Neutrophil (primary cell): ENCODE measurements at regions not wholly inside any gene's neighbourhood (a gene's known extent, or its start where the extent isn't known, plus 50 kb on each side); places are given as distances from the start of the nearest gene placed in this dataset.
"Not testable (repeated sequence)": the region's sequence is repeated elsewhere in the genome, so short reads cannot be mapped to it uniquely, and the experiment has no call there.

Experiments
- H3K27ac ChIP-seq: fragments of 200-600 bp; sonication (generic); 2 replicates; pipeline ENCODE4 v1.5.1; 2016; ENCODE audit warnings: mild to moderate bottlenecking, moderate library complexity
- H3K27me3 ChIP-seq: fragments of 200-600 bp; sonication (generic); 2 replicates; pipeline ENCODE4 v1.6.0; 2016; ENCODE audit warnings: mild to moderate bottlenecking
- H3K36me3 ChIP-seq: fragments of 200-600 bp; sonication (generic); 2 replicates; pipeline ENCODE4 v1.5.1; 2017
- H3K4me1 ChIP-seq, 2 experiments: fragments of 200-600 bp in 1 of 2; sonication (generic) in 1 of 2; 1 replicate in 1 of 2; 2 replicates in 1 of 2; pipeline versions ENCODE4 v1.5.1 to v1.6.1; 2013 to 2016; ENCODE audit warnings: low read depth in 1 of 2, low read length in 1 of 2, mild to moderate bottlenecking in 1 of 2, moderate library complexity in 1 of 2; ENCODE audit not compliant: control insufficient read depth in 1 of 2, insufficient read depth in 1 of 2
- H3K4me3 ChIP-seq, 2 experiments: fragments of 200-600 bp in 1 of 2; sonication (generic) in 1 of 2; 1 replicate in 1 of 2; 2 replicates in 1 of 2; pipeline ENCODE4 v1.5.1; 2013 to 2016; ENCODE audit warnings: low read depth in 1 of 2, low read length in 1 of 2, mild to moderate bottlenecking in 1 of 2, moderate library complexity in 1 of 2
- H3K9me3 ChIP-seq: fragments of 200-600 bp; sonication (generic); 2 replicates; pipeline ENCODE4 v1.5.1; 2016
- CTCF ChIP-seq: fragments of 200-600 bp; sonication (generic); IDR thresholded peaks from 2 replicates; pipeline ENCODE4 v1.5.1; 2016; ENCODE audit warnings: antibody characterized with exemption

DNA sequence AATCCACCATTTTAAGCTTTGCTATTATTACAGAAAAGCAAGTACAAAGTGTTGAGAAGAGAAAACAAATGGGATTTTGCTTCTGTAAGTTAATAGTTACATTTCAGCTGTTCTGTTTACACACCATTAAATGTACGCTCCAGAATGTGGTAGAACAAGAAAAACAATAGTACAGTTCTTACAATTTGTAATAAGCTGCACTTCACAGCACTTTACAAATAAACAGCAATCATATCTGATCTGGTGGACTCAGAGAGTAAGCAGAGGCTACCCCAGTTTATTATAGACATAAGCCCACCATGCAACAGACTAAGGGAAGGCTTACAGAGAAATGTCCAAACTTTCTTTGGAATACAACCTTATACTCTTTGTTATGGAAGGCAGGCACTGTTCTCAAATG is 126.4 kb downstream of the OXSM start:
- H3K27ac ChIP-seq: no peak overlapping the region
- no peaks in the 10 kb centered on the region for H3K36me3 ChIP-seq
- H3K9me3 ChIP-seq: no peaks in the 10 kb centered on the region
- no peaks in the 10 kb centered on the region for H3K27me3 ChIP-seq
- H3K4me3 ChIP-seq: no peak overlapping the region
- TF ChIP-seq CTCF: no peak
- no peaks in the 10 kb centered on the region for H3K4me1 ChIP-seq

DNA sequence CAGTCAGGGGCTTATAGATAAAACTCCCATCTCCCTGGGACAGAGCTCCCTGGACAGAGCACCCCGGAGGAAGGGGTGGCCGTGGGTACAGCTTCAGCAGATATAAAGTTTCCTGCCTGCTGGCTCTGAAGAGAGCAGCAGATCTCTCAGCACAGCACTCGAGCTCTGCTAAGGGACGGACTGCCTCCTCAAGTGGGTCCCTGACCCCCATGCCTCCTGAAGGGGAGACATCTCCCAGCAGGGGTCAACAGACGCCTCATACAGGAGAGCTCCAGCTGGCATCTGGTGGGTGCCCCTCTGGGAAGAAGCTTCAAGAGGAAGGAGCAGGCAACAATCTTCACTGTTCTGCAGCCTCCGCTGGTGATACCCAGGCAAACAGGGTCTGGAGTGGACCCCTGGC is 142.1 kb downstream of the OXSM start:
- not testable (repeated sequence) for H3K36me3 ChIP-seq, H3K27ac ChIP-seq, H3K4me3 ChIP-seq, H3K9me3 ChIP-seq, H3K4me1 ChIP-seq, H3K27me3 ChIP-seq

DNA sequence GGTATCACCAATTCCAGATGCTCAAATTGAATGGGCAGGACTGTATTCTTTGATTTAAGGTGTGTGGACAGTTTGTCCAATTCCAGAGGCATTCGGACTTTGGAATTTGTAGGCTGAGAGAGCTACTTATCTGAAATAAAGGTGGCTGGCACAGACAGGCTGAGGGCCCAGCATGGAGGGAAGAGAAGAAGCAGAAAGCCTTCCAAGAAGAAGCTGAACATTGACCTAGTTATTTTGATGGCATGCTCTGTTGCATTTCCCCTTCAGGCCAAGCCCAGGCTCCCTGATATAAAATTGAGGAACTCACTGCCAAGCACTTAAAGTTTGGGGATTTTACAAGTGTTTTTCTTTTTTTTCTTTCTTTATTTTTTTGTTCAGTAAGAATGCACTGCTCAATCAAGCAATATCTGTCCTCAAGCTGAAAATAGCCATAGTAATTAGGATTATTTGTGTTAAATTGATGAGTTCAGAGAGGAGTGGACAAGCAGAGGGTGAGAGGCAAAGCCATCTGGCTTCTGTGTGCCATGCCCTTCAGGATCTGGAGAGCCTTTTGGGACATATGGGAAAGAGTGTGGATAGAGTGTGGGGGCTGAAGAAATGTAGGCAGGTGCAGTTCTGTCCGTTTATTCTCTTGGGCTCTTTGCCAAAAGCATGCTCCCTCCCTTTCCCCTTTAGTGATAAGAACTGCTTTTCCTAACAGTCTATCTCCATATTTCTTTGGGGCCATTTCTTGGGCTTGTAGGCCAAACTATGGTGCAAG is 148.9 kb downstream of the OXSM start:
- Histone ChIP-seq H3K4me1 (no peaks in the 10 kb centered on the region), H3K27ac (no peak overlapping the region), H3K36me3 (no peaks in the 10 kb centered on the region), H3K9me3 (no peaks in the 10 kb centered on the region), H3K27me3 (no peaks in the 10 kb centered on the region), H3K4me3 (no peak overlapping the region)
- TF ChIP-seq CTCF: no peak

- TF ChIP-seq CTCF: no peak
- Histone ChIP-seq H3K27me3 (no peaks in the 10 kb centered on the region), H3K4me1 (no peaks in the 10 kb centered on the region), H3K9me3 (no peaks in the 10 kb centered on the region), H3K4me3 (no peak overlapping the region), H3K27ac (no peak overlapping the region), H3K36me3 (no peaks in the 10 kb centered on the region)
These were observed 151.0 kb downstream of the OXSM start for GRCh38 chr3:25940935-25941334.

- peaks cover 0 to 9% of the 10 kb centered on the region in 2 experiments for H3K4me1 ChIP-seq
- H3K27ac ChIP-seq: no peak overlapping the region
- H3K4me3 ChIP-seq: no peak overlapping the region
- H3K27me3 ChIP-seq: no peaks in the 10 kb centered on the region
- no peaks in the 10 kb centered on the region for H3K9me3 ChIP-seq
- TF ChIP-seq CTCF: no peak
- no peaks in the 10 kb centered on the region for H3K36me3 ChIP-seq
These were observed 154.4 kb downstream of the OXSM start for GRCh38 chr3:25944329-25944728.

DNA sequence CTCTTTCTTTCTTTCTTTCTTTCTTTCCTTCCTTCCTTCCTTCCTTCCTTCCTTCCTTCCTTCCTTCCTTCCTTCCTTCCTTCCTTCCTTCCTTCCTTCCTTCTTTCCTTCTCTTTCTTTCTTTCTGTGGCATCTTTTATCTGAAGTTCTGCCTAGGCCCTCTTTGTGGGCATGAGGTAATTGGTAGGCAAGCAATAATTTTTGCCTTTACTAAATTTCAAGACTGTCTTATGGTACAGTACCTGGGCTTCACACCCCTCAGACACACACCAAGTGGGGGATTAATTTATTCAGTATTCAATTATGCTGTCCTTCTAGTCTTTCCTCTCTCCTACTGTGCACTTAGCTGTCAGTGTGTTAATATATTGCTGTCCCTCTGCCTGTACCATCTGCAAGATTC is 155.5 kb downstream of the OXSM start:
- Histone ChIP-seq H3K27me3 (no peaks in the 10 kb centered on the region), H3K27ac (no peak overlapping the region), H3K9me3 (no peaks in the 10 kb centered on the region), H3K36me3 (no peaks in the 10 kb centered on the region), H3K4me1 (peaks cover 0 to 9% of the 10 kb centered on the region in 2 experiments), H3K4me3 (no peak overlapping the region)
- no peak for TF ChIP-seq CTCF
